B cell (primary cell): ENCODE measurements at regions not wholly inside any gene's neighbourhood (a gene's known extent, or its start where the extent isn't known, plus 50 kb on each side); places are given as distances from the start of the nearest gene placed in this dataset.
"Not testable (repeated sequence)": the region's sequence is repeated elsewhere in the genome, so short reads cannot be mapped to it uniquely, and the experiment has no call there.

Experiments
- ATAC-seq: fragments of 200-7000 bp; cut with Tn5 transposase; one replicate; pipeline ENCODE4 v1.10.0; 2021; ENCODE audit warnings: low read depth, mild to moderate bottlenecking, moderate number of reproducible peaks, moderate library complexity
- CTCF ChIA-PET: fragments of 350-600 bp; sonication (Branson Sonifier 250); formaldehyde crosslinking; loops from one replicate; lab custom pipeline; 2021; ENCODE audit warnings: antibody characterized with exemption, inconsistent platforms; lab: Charles Lee
- POLR2A ChIA-PET: fragments of 350-600 bp; sonication (Branson Sonifier 250); formaldehyde crosslinking; loops from one replicate; lab custom pipeline; 2021; ENCODE audit warnings: antibody characterized with exemption; lab: Charles Lee
- DNase-seq: peaks from one replicate; pipeline ENCODE4 v3.0.0; 2013
- H2AFZ ChIP-seq: 2 replicates; pipeline ENCODE4 v1.6.1; 2012; ENCODE audit warnings: mild to moderate bottlenecking, low read depth, low read length; ENCODE audit not compliant: insufficient read depth, poor library complexity, severe bottlenecking
- H3K27ac ChIP-seq, 2 donors: 1 replicate in 1 of 2; 2 replicates in 1 of 2; pipeline ENCODE4 v1.5.1; 2012 to 2013; ENCODE audit warnings: low read length in 2 of 2, mild to moderate bottlenecking in 2 of 2, moderate library complexity in 1 of 2
- H3K27me3 ChIP-seq, 4 experiments: fragments of 200-600 bp in 1 of 4; sonication (generic) in 1 of 4; replicated peaks in 1 of 4; 1 replicate in 2 of 4; 2 replicates in 2 of 4; pipeline versions ENCODE4 v1.6.1 to v1.7.0; 2013 to 2016; ENCODE audit warnings: low read length in 3 of 4, mild to moderate bottlenecking in 2 of 4, mixed read lengths in 1 of 4, moderate library complexity in 1 of 4; ENCODE audit not compliant: insufficient read depth in 4 of 4, control insufficient read depth in 3 of 4; ENCODE audit errors: control extremely low read depth in 1 of 4
- H3K36me3 ChIP-seq, 2 experiments: replicated peaks in 1 of 2; 1 replicate in 1 of 2; 2 replicates in 1 of 2; pipeline versions ENCODE4 v1.6.1 to v1.7.1; 2013; ENCODE audit warnings: low read length in 1 of 2; ENCODE audit not compliant: insufficient read depth in 2 of 2, control insufficient read depth in 1 of 2; ENCODE audit errors: control extremely low read depth in 1 of 2, extremely low read depth in 1 of 2
- H3K4me1 ChIP-seq, 2 donors: fragments of 200-600 bp in 1 of 2; sonication (generic) in 1 of 2; 1 replicate in 1 of 2; 2 replicates in 1 of 2; pipeline versions ENCODE4 v1.5.1 to v1.6.1; 2013 to 2017; ENCODE audit warnings: low read length in 2 of 2; ENCODE audit not compliant: control insufficient read depth in 2 of 2, insufficient read depth in 2 of 2
- H3K4me2 ChIP-seq: replicated peaks from 2 replicates; pipeline ENCODE3; 2012; ENCODE audit warnings: mild to moderate bottlenecking, low read depth, low read length; ENCODE audit not compliant: poor library complexity, severe bottlenecking
- H3K4me3 ChIP-seq, 5 experiments: fragments of 200-600 bp in 1 of 5; sonication (generic) in 1 of 5; 1 replicate in 3 of 5; 2 replicates in 2 of 5; pipeline versions ENCODE4 v1.5.1 to v1.7.0; 2011 to 2016; ENCODE audit warnings: low read length in 4 of 5, mild to moderate bottlenecking in 4 of 5, low read depth in 2 of 5, control low read depth in 1 of 5, moderate library complexity in 1 of 5; ENCODE audit not compliant: insufficient read depth in 1 of 5; ENCODE audit errors: control extremely low read depth in 1 of 5, extremely low read depth in 1 of 5
- H3K79me2 ChIP-seq: fragments of 200-600 bp; sonication (generic); one replicate; pipeline ENCODE4 v1.6.0; 2016; ENCODE audit warnings: low read length; ENCODE audit not compliant: control insufficient read depth, insufficient read depth
- H3K9ac ChIP-seq: fragments of 200-600 bp; sonication (generic); 2 replicates; pipeline ENCODE4 v1.6.1; 2017; ENCODE audit warnings: mild to moderate bottlenecking, low read length, moderate library complexity
- H3K9me3 ChIP-seq, 3 donors: one replicate each; pipeline versions ENCODE4 v1.6.1 to v1.7.1; 2013; ENCODE audit warnings: low read length in 2 of 3; ENCODE audit not compliant: control insufficient read depth in 2 of 3, insufficient read depth in 1 of 3; ENCODE audit errors: control extremely low read depth in 1 of 3
- H4K20me1 ChIP-seq: 2 replicates; pipeline ENCODE4 v1.6.0; 2012; ENCODE audit warnings: mild to moderate bottlenecking, low read length; ENCODE audit not compliant: insufficient read depth, control insufficient read depth, poor library complexity, severe bottlenecking
- H3K27ac Mint-ChIP-seq: one replicate; pipeline ENCODE4 v1.8.0; 2021; ENCODE audit warnings: mixed read lengths
- H3K27me3 Mint-ChIP-seq: one replicate; pipeline ENCODE4 v1.8.0; 2021; ENCODE audit warnings: mixed read lengths
- H3K4me1 Mint-ChIP-seq: one replicate; pipeline ENCODE4 v1.8.0; 2021; ENCODE audit warnings: mixed read lengths
- H3K4me3 Mint-ChIP-seq: one replicate; pipeline ENCODE4 v1.8.0; 2021; ENCODE audit warnings: mixed read lengths
- H3K9me3 Mint-ChIP-seq: one replicate; pipeline ENCODE4 v1.8.0; 2022; ENCODE audit warnings: mixed read lengths; ENCODE audit not compliant: insufficient read depth
- CTCF ChIP-seq: fragments of 200-600 bp; IDR thresholded peaks from one replicate; pipeline ENCODE4 v1.8.0; 2022; ENCODE audit warnings: antibody characterized with exemption, mild to moderate bottlenecking
- EZH2 ChIP-seq: IDR thresholded peaks from 2 replicates; pipeline ENCODE4 v1.6.1; 2012; ENCODE audit warnings: borderline replicate concordance, low read depth, mild to moderate bottlenecking, moderate library complexity, low read length; ENCODE audit not compliant: insufficient read depth, poor library complexity, severe bottlenecking
- WGBS: methylation state at CpG from one replicate; pipeline ENCODE4 v1.1.5; 2013; ENCODE audit warnings: missing lambda C conversion rate; ENCODE audit not compliant: insufficient coverage; 5-methylcytosine and 5-hydroxymethylcytosine counted together
- intact Hi-C: fragments of 100-400 bp; cut with micrococcal nuclease; formaldehyde crosslinking; loops from one replicate; pipeline ENCODE4 v1.10.0; 2022

GRCh38 chr12:115370207-115370606 lies 686.2 kb upstream of the TBX3 start:
- DNase-seq (no peak), ATAC-seq (no peak)
- Mint-ChIP-seq H3K27ac (no peak overlapping the region), H3K4me1 (no peaks in the 10 kb centered on the region), H3K4me3 (no peak overlapping the region), H3K27me3 (peaks cover 3% of the 10 kb centered on the region), H3K9me3 (no peaks in the 10 kb centered on the region)
- Histone ChIP-seq H4K20me1 (no peaks in the 10 kb centered on the region), H3K36me3 (no peaks in the 10 kb centered on the region), H3K27ac (no peak overlapping the region), H3K9me3 (peaks cover 0 to 6% (median 1%) of the 10 kb centered on the region in 3 donors), H3K4me1 (no peaks in the 10 kb centered on the region), H3K4me2 (no peak overlapping the region), H3K27me3 (no peaks in the 10 kb centered on the region), H2AFZ (no peak overlapping the region), H3K9ac (no peak overlapping the region), H3K4me3 (no peak overlapping the region), H3K79me2 (no peaks in the 10 kb centered on the region)
- WGBS: 79% methylated on average over 2 of the region's 3 CpGs
- intact Hi-C loops: no loop called here
- POLR2A ChIA-PET: no interaction called here
- CTCF ChIA-PET: no interaction called here
- TF ChIP-seq CTCF: no peak
- TF ChIP-seq EZH2: no peak

GRCh38 chr12:115366277-115366676 lies 682.3 kb upstream of the TBX3 start:
- H3K9me3 ChIP-seq, CTCF ChIA-PET, H2AFZ ChIP-seq, H3K4me1 ChIP-seq, H3K27me3 ChIP-seq, H4K20me1 ChIP-seq, ATAC-seq, H3K4me3 Mint-ChIP-seq, H3K4me3 ChIP-seq, intact Hi-C loops, H3K36me3 ChIP-seq, H3K27me3 Mint-ChIP-seq, DNase-seq, H3K27ac Mint-ChIP-seq, H3K9ac ChIP-seq, H3K79me2 ChIP-seq, H3K4me2 ChIP-seq, H3K27ac ChIP-seq, H3K4me1 Mint-ChIP-seq, POLR2A ChIA-PET, H3K9me3 Mint-ChIP-seq: not testable (repeated sequence)
- 85% methylated on average over 4 of the region's 4 CpGs for WGBS

GRCh38 chr12:115365765-115366164 lies 681.8 kb upstream of the TBX3 start:
- H3K27me3 Mint-ChIP-seq, H4K20me1 ChIP-seq, H3K27me3 ChIP-seq, H3K4me3 ChIP-seq, H3K9ac ChIP-seq, H3K36me3 ChIP-seq, POLR2A ChIA-PET, intact Hi-C loops, ATAC-seq, H3K79me2 ChIP-seq, CTCF ChIA-PET, H3K4me3 Mint-ChIP-seq, H3K4me2 ChIP-seq, H2AFZ ChIP-seq, H3K27ac ChIP-seq, H3K27ac Mint-ChIP-seq, H3K9me3 ChIP-seq, H3K4me1 ChIP-seq, H3K9me3 Mint-ChIP-seq, DNase-seq, H3K4me1 Mint-ChIP-seq: not testable (repeated sequence)
- WGBS: 80% methylated on average over 1 of the region's 4 CpGs
